SH-SY5Y (cell line): ENCODE measurements at regions not wholly inside any gene's neighbourhood (a gene's known extent, or its start where the extent isn't known, plus 50 kb on each side); places are given as distances from the start of the nearest gene placed in this dataset.

Source experiments
- GATA2 ChIP-seq: IDR thresholded peaks from 2 replicates; pipeline ENCODE4 v1.6.1; 2011; ENCODE audit warnings: mild to moderate bottlenecking, low read depth, low read length
- GATA3 ChIP-seq: IDR thresholded peaks from 2 replicates; pipeline ENCODE4 v1.6.1; 2011; ENCODE audit warnings: low read depth, mild to moderate bottlenecking, low read length, moderate library complexity

DNA sequence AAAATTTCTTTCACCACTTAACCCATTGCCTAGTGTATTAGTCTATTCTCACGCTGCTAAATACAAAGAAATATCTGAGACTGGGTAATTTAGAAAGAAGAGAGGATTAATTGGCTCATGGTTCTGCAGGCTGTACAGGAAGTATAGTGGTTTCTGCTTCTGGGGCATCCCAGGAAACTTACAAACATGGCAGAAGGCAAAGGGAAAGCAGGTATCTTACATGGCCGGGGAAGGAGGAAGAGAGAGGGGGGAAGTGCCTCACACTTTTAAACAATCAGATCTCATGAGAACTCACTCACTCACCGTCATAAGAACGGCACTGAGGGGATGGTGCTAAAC is 931.4 kb upstream of the SOX9 start:
- TF ChIP-seq GATA2 (no peak), GATA3 (no peak)
